Karpas-422 (cell line): ENCODE measurements at regions not wholly inside any gene's neighbourhood (a gene's known extent, or its start where the extent isn't known, plus 50 kb on each side); places are given as distances from the start of the nearest gene placed in this dataset.

Experiments
- DNase-seq: peaks from one replicate; pipeline ENCODE4 v3.0.0-alpha.2; 2015
- H2AFZ ChIP-seq: fragments of 200-600 bp; sonication (generic); 2 replicates; pipeline ENCODE4 v1.6.1; 2014; ENCODE audit warnings: antibody characterized with exemption, low read length, mixed read lengths
- H3K27ac ChIP-seq: fragments of 200-600 bp; sonication (generic); 2 replicates; pipeline ENCODE4 v1.5.1; 2014; ENCODE audit warnings: mild to moderate bottlenecking, low read length, moderate library complexity
- H3K27me3 ChIP-seq: fragments of 200-600 bp; sonication (generic); 2 replicates; pipeline ENCODE4 v1.6.1; 2014; ENCODE audit warnings: low read length, mixed read lengths
- H3K36me3 ChIP-seq: fragments of 200-600 bp; sonication (generic); 2 replicates; pipeline ENCODE4 v1.6.1; 2014; ENCODE audit warnings: low read length, mixed read lengths; ENCODE audit not compliant: insufficient read depth
- H3K4me1 ChIP-seq: fragments of 200-600 bp; sonication (generic); 2 replicates; pipeline ENCODE4 v1.6.1; 2014; ENCODE audit warnings: mild to moderate bottlenecking, low read length, mixed read lengths
- H3K4me2 ChIP-seq: fragments of 200-600 bp; sonication (generic); 2 replicates; pipeline ENCODE4 v1.6.1; 2014; ENCODE audit warnings: low read length, low read depth, mild to moderate bottlenecking; ENCODE audit not compliant: poor library complexity, severe bottlenecking
- H3K4me3 ChIP-seq: fragments of 200-600 bp; sonication (generic); 2 replicates; pipeline ENCODE4 v1.5.1; 2014; ENCODE audit warnings: mild to moderate bottlenecking, antibody characterized with exemption, low read length, mixed read lengths
- H3K79me2 ChIP-seq: fragments of 200-600 bp; sonication (generic); 2 replicates; pipeline ENCODE4 v1.6.1; 2014; ENCODE audit warnings: mild to moderate bottlenecking, low read length, mixed read lengths
- H3K9ac ChIP-seq: fragments of 200-600 bp; sonication (generic); 2 replicates; pipeline ENCODE4 v1.6.0; 2014; ENCODE audit warnings: low read length
- H3K9me2 ChIP-seq: fragments of 200-600 bp; sonication (generic), shearing (Covaris generic); replicated peaks from 2 replicates; pipeline ENCODE4 v1.6.0; 2014; ENCODE audit warnings: mild to moderate bottlenecking, low read length, moderate library complexity; ENCODE audit not compliant: insufficient read depth
- H3K9me3 ChIP-seq: fragments of 300-700, 200-600 bp; sonication (generic); 2 replicates; pipeline ENCODE4 v1.6.1; 2014; ENCODE audit warnings: low read length, mixed read lengths
- H4K20me1 ChIP-seq: fragments of 200-600 bp; sonication (generic); 2 replicates; pipeline ENCODE4 v1.6.1; 2014; ENCODE audit warnings: mild to moderate bottlenecking, antibody characterized with exemption, low read length, low read depth; ENCODE audit not compliant: insufficient read depth

DNA sequence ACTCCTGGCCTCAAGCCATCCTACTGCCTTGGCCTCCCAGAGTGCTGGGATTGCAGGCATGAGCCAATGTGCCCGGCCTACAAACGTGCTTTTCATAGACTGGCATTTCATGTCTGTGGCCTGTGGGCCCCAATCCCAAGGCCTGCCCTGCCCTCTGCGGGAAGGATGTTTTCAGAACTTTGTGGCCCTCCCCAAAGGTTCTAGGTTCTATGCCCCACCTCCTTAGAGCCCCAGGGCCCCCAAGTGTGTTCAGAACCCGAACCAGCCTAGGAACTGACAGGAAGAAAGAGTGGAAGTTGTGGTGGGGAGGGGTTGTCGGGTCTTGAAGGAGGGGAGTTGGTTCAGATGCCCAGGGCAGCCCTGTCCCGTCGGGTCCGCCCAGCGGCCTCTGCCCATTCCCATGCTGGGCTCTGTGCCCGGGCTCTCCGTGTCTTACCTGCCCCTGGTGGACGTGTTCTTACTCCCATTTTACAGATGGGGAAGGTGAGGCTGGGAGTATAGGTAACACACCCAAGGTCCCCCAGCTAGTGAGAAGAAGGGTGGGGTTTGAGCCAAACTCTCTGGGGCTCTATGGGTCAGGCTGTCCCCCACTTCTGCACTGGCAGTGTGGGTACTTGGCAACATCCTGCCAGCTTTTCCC lies 175.8 kb upstream of the IER5L start:
- Histone ChIP-seq H3K4me2 (no peak overlapping the region), H3K9ac (no peak overlapping the region), H3K27me3 (no peaks in the 10 kb centered on the region; the same call in 1 of the 2 replicates), H3K9me2 (no peaks in the 10 kb centered on the region), H3K36me3 (no peaks in the 10 kb centered on the region), H3K9me3 (peaks cover 6% of the 10 kb centered on the region; the same call in 1 of the 2 replicates), H3K4me3 (no peak overlapping the region), H3K27ac (no peak overlapping the region), H4K20me1 (no peaks in the 10 kb centered on the region), H3K4me1 (no peaks in the 10 kb centered on the region), H2AFZ (no peak overlapping the region), H3K79me2 (no peaks in the 10 kb centered on the region)
- DNase-seq, result no peak

GRCh38 chr9:129352146-129352865 lies 174.2 kb upstream of the IER5L start:
- no peaks in the 10 kb centered on the region for H4K20me1 ChIP-seq
- no peak overlapping the region for H3K27ac ChIP-seq
- no peaks in the 10 kb centered on the region; the same call in 1 of the 2 replicates for H3K27me3 ChIP-seq
- no peaks in the 10 kb centered on the region for H3K9me2 ChIP-seq
- no peaks in the 10 kb centered on the region for H3K79me2 ChIP-seq
- no peak overlapping the region for H3K4me3 ChIP-seq
- no peak overlapping the region for H3K9ac ChIP-seq
- H3K36me3 ChIP-seq, result no peaks in the 10 kb centered on the region
- no peak overlapping the region for H3K4me2 ChIP-seq
- no peaks in the 10 kb centered on the region for H3K4me1 ChIP-seq
- peaks cover 6% of the 10 kb centered on the region; the same call in 1 of the 2 replicates for H3K9me3 ChIP-seq
- no peak overlapping the region for H2AFZ ChIP-seq
- no peak for DNase-seq

DNA sequence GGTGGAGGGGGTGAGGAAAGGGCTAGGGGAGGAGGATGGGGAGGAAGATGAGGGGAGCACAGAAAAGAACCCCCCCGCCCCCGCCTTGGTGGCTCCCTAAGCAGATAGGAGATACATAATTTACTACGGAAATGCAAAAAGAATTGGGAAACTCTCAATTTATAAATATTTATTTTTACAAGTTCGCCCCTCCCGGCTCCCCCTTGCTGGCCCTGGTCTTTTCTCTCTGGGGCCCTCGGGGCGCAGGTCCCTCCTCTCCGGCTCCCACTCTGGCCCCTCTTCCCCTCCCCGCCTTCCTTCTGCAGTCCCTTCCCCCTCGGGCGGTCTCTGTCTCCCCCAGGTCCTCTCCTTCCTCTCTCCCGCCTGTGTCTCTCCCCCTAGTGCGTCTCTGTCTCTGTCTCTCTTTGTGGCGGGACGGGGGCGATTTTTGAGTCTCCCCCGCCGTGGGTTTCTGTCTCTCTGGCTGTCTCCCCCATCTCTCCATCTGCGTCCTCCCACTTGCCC lies 173.6 kb upstream of the IER5L start:
- no peak for DNase-seq
- Histone ChIP-seq H3K79me2 (no peaks in the 10 kb centered on the region), H3K9ac (no peak overlapping the region), H3K36me3 (no peaks in the 10 kb centered on the region), H3K4me1 (no peaks in the 10 kb centered on the region), H3K27ac (no peak overlapping the region), H3K4me2 (no peak overlapping the region), H3K4me3 (no peak overlapping the region), H2AFZ (no peak overlapping the region), H4K20me1 (no peaks in the 10 kb centered on the region), H3K9me2 (no peaks in the 10 kb centered on the region), H3K27me3 (no peaks in the 10 kb centered on the region; the same call in 1 of the 2 replicates), H3K9me3 (peaks cover 6% of the 10 kb centered on the region; the same call in 1 of the 2 replicates)

DNA sequence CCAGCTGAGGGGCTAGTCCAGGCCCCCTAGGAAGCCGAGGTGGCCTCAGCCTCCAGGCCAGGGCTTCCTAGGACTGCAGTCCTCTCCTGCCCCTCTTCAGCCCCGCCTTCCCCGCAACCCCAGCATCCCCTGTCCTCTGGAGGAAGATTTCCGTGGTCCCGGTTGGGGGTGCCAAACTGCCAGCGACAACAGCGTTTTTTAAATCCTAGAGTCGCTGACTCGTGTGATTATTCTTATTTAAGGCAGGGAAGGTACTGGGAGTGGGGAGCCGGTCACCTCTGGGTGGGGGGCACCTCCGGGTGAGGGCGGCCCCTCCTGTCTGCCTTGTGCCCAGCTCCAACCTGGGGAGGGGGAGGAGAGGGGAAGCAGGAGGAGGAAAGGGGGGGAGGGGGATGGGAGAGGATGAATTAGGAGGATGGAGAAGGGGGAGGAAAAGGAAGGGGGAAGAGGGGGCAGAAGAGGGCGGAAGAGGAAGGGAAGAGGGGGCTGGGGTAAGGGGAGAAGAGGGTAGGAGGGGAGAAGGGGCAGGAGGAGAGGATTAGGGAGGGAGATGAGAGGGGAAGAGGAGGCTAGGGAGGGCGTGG lies 173.1 kb upstream of the IER5L start:
- no peaks in the 10 kb centered on the region; the same call in 1 of the 2 replicates for H3K27me3 ChIP-seq
- H3K9me3 ChIP-seq, result peaks cover 6% of the 10 kb centered on the region; the same call in 1 of the 2 replicates
- no peaks in the 10 kb centered on the region for H4K20me1 ChIP-seq
- H3K4me1 ChIP-seq, result no peaks in the 10 kb centered on the region
- no peak overlapping the region for H3K27ac ChIP-seq
- no peaks in the 10 kb centered on the region for H3K9me2 ChIP-seq
- H3K4me2 ChIP-seq, result no peak overlapping the region
- H2AFZ ChIP-seq, result no peak overlapping the region
- no peak overlapping the region for H3K4me3 ChIP-seq
- no peak overlapping the region for H3K9ac ChIP-seq
- H3K79me2 ChIP-seq, result no peaks in the 10 kb centered on the region
- DNase-seq, result no peak
- no peaks in the 10 kb centered on the region for H3K36me3 ChIP-seq

GRCh38 chr9:129350143-129350935 lies 172.3 kb upstream of the IER5L start:
- H3K4me2 ChIP-seq, result no peak overlapping the region
- no peaks in the 10 kb centered on the region for H4K20me1 ChIP-seq
- H3K79me2 ChIP-seq, result no peaks in the 10 kb centered on the region
- DNase-seq, result no peak
- no peaks in the 10 kb centered on the region for H3K9me2 ChIP-seq
- H3K36me3 ChIP-seq, result no peaks in the 10 kb centered on the region
- H3K27me3 ChIP-seq, result no peaks in the 10 kb centered on the region; the same call in 1 of the 2 replicates
- no peak overlapping the region for H3K9ac ChIP-seq
- H3K4me3 ChIP-seq, result no peak overlapping the region
- no peak overlapping the region for H3K27ac ChIP-seq
- no peak overlapping the region for H2AFZ ChIP-seq
- peaks cover 1% of the 10 kb centered on the region; the same call in 1 of the 2 replicates for H3K9me3 ChIP-seq
- H3K4me1 ChIP-seq, result no peaks in the 10 kb centered on the region

GRCh38 chr9:129349665-129349947 lies 171.5 kb upstream of the IER5L start:
- no peaks in the 10 kb centered on the region for H3K9me2 ChIP-seq
- H3K36me3 ChIP-seq, result no peaks in the 10 kb centered on the region
- no peaks in the 10 kb centered on the region for H3K9me3 ChIP-seq
- no peak for DNase-seq
- H3K4me2 ChIP-seq, result no peak overlapping the region
- H3K79me2 ChIP-seq, result no peaks in the 10 kb centered on the region
- H3K27ac ChIP-seq, result no peak overlapping the region
- no peak overlapping the region for H3K4me3 ChIP-seq
- no peak overlapping the region for H2AFZ ChIP-seq
- H3K9ac ChIP-seq, result no peak overlapping the region
- no peaks in the 10 kb centered on the region for H3K4me1 ChIP-seq
- no peaks in the 10 kb centered on the region for H3K27me3 ChIP-seq
- no peaks in the 10 kb centered on the region for H4K20me1 ChIP-seq

DNA sequence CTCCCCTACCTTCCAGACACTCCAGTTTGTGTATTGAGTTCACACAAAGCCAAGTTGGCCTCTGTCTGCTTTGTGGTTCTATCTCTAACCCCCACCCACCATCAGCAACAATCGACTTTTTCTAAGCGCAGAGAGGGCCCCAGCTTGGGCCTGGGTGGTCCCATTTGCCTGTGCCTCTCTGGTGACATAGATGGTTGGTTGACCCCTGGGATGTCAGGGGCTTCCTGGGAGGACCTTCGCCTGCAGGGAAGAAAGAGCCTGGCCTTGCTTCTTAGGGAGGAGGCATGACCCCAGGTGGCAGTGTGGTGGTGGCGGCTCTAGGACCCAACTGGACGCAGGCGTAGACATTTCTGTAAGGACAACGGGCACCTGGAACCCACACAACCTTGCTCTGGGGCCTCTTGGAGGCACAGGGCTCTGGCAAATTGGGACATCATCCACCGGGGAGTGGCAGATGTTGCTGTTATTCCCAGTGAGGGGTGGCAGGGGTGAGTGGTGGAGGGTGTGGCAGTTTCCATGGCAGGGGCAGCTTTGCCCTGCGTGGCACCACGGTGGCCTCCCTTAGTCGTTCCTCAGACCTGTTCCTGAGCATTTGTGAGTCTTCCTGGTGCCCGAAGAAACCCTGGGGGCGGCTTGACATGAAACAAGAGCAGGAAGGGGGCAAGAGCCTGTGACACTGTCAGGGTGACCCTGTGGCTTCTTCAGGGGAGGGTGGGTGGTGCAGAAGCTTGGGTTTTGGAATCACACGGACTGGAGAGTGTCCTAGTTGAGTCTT lies 171.0 kb upstream of the IER5L start:
- no peaks in the 10 kb centered on the region for H3K79me2 ChIP-seq
- H3K4me1 ChIP-seq, result no peaks in the 10 kb centered on the region
- H2AFZ ChIP-seq, result no peak overlapping the region
- no peaks in the 10 kb centered on the region for H3K9me3 ChIP-seq
- no peaks in the 10 kb centered on the region for H4K20me1 ChIP-seq
- no peak overlapping the region for H3K9ac ChIP-seq
- no peaks in the 10 kb centered on the region for H3K27me3 ChIP-seq
- H3K4me3 ChIP-seq, result no peak overlapping the region
- DNase-seq, result no peak
- no peak overlapping the region for H3K4me2 ChIP-seq
- no peak overlapping the region for H3K27ac ChIP-seq
- no peaks in the 10 kb centered on the region for H3K36me3 ChIP-seq
- no peaks in the 10 kb centered on the region for H3K9me2 ChIP-seq
